Suprapubic skin (tissue), 3 donors: ENCODE measurements at regions not wholly inside any gene's neighbourhood (a gene's known extent, or its start where the extent isn't known, plus 50 kb on each side); places are given as distances from the start of the nearest gene placed in this dataset.

Experiments used
- EP300 ChIP-seq: sonication (generic); formaldehyde crosslinking; IDR thresholded peaks from one replicate; pipeline ENCODE4 v1.6.1; 2017; ENCODE audit warnings: antibody characterized with exemption
- POLR2A ChIP-seq, 2 donors: fragments of 450-650 bp; IDR thresholded peaks; one replicate each; pipeline ENCODE4 v1.6.1; 2017; ENCODE audit warnings: antibody characterized with exemption in 2 of 2, mild to moderate bottlenecking in 2 of 2, moderate library complexity in 2 of 2
- TF ChIP-seq, protein P1 (sequence below), 2 donors: fragments of 200-600 bp in 1 of 2; fragments of 450-650 bp in 1 of 2; sonication (generic) in 1 of 2; IDR thresholded peaks; one replicate each; pipeline ENCODE4 v1.5.1; 2016 to 2019; ENCODE audit warnings: antibody characterized with exemption in 2 of 2, mild to moderate bottlenecking in 1 of 2, moderate library complexity in 1 of 2

- TF ChIP-seq, protein P1, sequence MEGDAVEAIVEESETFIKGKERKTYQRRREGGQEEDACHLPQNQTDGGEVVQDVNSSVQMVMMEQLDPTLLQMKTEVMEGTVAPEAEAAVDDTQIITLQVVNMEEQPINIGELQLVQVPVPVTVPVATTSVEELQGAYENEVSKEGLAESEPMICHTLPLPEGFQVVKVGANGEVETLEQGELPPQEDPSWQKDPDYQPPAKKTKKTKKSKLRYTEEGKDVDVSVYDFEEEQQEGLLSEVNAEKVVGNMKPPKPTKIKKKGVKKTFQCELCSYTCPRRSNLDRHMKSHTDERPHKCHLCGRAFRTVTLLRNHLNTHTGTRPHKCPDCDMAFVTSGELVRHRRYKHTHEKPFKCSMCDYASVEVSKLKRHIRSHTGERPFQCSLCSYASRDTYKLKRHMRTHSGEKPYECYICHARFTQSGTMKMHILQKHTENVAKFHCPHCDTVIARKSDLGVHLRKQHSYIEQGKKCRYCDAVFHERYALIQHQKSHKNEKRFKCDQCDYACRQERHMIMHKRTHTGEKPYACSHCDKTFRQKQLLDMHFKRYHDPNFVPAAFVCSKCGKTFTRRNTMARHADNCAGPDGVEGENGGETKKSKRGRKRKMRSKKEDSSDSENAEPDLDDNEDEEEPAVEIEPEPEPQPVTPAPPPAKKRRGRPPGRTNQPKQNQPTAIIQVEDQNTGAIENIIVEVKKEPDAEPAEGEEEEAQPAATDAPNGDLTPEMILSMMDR (IDR thresholded peaks at IDR 0.05), result no peak
- TF ChIP-seq EP300 (no peak), POLR2A (IDR thresholded peaks at IDR 0.05) (no peak)
Measured at GRCh38 chr3:154953538-154953937, 126.6 kb upstream of the MME start.
